GM12891 (cell line): ENCODE measurements at regions not wholly inside any gene's neighbourhood (a gene's known extent, or its start where the extent isn't known, plus 50 kb on each side); places are given as distances from the start of the nearest gene placed in this dataset.
A peak's percentile ranks its signal among the peaks of the same experiment; 100 is the strongest.

ENCODE experiments used
- DNase-seq: peaks from one replicate; pipeline ENCODE4 v3.0.0; 2011; ENCODE audit warnings: low spot score; ENCODE audit not compliant: insufficient read length
- FAIRE-seq: peaks from 2 replicates; lab custom pipeline; 2011; peaks lifted over from hg19 to GRCh38; lab: Jason Lieb, UNC
- PAX5 ChIP-seq: IDR thresholded peaks from 2 replicates; pipeline ENCODE4 v1.6.1; 2011; ENCODE audit warnings: low read length, moderate library complexity, mild to moderate bottlenecking; ENCODE audit not compliant: insufficient read depth, severe bottlenecking
- POLR2A ChIP-seq: IDR thresholded peaks from 2 replicates; pipeline ENCODE4 v1.6.1; 2011; ENCODE audit warnings: low read depth, low read length, control low read depth
- POLR2AphosphoS5 ChIP-seq: IDR thresholded peaks from 2 replicates; pipeline ENCODE4 v1.6.1; 2011; ENCODE audit warnings: low read depth, low read length, control low read depth
- POU2F2 ChIP-seq: IDR thresholded peaks from 2 replicates; pipeline ENCODE4 v1.6.1; 2011; ENCODE audit warnings: low read depth, mild to moderate bottlenecking, control low read depth, low read length, moderate library complexity
- SPI1 ChIP-seq: IDR thresholded peaks from 2 replicates; pipeline ENCODE4 v1.6.1; 2011; ENCODE audit warnings: low read depth, low read length, control low read depth
- TAF1 ChIP-seq: IDR thresholded peaks from 2 replicates; pipeline ENCODE4 v1.6.1; 2011; ENCODE audit warnings: low read depth, low read length, control low read depth

- FAIRE-seq (no peak), DNase-seq (no peak)
- TF ChIP-seq PAX5 (no peak), TAF1 (no peak), SPI1 (0 out of 2 replicates have a peak, but pooled peaks have one; percentile 11)
Observed at GRCh38 chr10:118458957-118459641, 117.0 kb upstream of the FAM204A start.

DNA sequence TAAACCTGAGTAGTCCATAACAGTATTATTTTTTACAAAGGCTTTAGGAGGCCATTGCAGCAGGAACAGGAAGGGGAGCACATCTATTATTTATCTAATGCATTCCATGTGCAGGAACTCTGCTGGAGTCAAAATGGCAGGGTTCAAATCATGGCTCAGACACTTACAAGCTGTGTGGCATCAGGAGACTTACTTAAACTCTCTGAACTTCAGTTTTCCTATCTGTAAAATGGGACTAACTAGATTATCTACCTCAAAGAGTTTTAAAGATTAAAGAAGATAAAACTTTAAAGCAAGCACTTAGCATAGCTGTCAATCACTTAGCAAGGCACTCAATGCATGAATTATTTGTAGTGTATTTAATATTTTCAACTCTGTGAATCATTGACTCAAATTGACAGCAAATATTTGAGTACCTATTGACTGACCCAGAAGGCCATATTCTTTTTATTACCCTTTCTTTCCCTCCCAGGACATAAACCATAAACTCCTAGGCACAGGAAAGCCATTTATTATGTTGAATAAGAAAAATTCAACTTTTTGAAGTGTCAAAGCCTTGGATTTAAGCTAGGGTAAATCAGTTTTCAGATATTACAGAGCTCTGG, 115.8 kb upstream of the FAM204A start:
- no peak for FAIRE-seq
- no peak for TF ChIP-seq PAX5
- TF ChIP-seq POU2F2 = no peak
- TF ChIP-seq POLR2AphosphoS5 = no peak
- TF ChIP-seq SPI1 = no peak
- no peak for TF ChIP-seq POLR2A
- TF ChIP-seq TAF1 = no peak
- DNase-seq = no peak

GRCh38 chr10:118455181-118455695, 113.1 kb upstream of the FAM204A start:
- no peak for TF ChIP-seq TAF1
- FAIRE-seq (no peak), DNase-seq (no peak)

GRCh38 chr10:118454211-118454610, 112.1 kb upstream of the FAM204A start:
- no peak for TF ChIP-seq SPI1
- TF ChIP-seq POLR2AphosphoS5 = no peak
- no peak for TF ChIP-seq TAF1
- no peak for TF ChIP-seq POU2F2
- no peak for TF ChIP-seq PAX5
- no peak for TF ChIP-seq POLR2A
- DNase-seq = no peak
- FAIRE-seq = no peak

DNA sequence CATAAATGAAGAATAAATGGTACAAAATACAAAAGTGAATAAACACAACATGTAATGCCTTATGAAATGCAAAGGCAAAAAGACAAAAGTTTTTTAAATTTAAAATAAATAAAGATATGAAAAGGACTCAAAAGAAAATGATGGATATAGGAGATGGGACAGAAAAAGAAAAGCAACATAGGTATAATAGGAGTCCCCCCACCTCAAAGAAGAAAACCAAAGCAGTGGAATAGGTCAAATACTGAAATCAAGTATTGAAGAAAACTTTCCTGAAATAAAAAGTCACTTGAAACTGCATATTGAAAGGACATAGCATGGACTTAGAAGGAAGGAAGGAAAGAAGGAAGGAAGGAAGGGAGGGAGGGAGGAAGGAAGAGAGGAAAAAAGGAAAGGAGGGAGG, 110.0 kb upstream of the FAM204A start:
- FAIRE-seq = no peak

GRCh38 chr10:118449521-118449920, 107.4 kb upstream of the FAM204A start:
- DNase-seq (no peak), FAIRE-seq (no peak)
- no peak for TF ChIP-seq TAF1

More for the DNA sequence above, 110.0 kb upstream of the FAM204A start:
- no peak for DNase-seq
- TF ChIP-seq POU2F2 (no peak), POLR2A (no peak), PAX5 (no peak), SPI1 (no peak)

DNA sequence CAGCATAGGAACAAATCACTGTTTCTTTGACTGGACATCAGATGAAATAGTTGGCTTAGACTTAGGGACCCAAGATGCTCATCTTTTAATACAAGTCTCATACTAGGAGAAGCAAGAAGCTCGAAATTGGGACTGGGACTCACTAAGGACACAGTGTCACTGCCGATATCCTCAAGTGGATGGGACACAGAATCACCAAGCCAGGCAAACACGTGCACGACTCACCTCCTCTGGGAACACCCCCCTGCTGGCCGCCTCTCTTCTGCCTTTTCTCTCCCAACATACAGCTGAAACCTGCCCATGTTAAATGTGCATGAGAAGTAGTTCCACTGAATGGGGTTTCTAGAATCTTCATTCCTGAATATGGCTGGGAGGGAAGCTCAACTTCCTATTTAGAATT, 106.6 kb upstream of the FAM204A start:
- no peak for DNase-seq
- FAIRE-seq = no peak
- no peak for TF ChIP-seq TAF1
- TF ChIP-seq POLR2AphosphoS5 = no peak
- no peak for TF ChIP-seq SPI1
- TF ChIP-seq POLR2A = no peak
- TF ChIP-seq POU2F2 = no peak
- no peak for TF ChIP-seq PAX5

- DNase-seq (no peak), FAIRE-seq (no peak)
- TF ChIP-seq TAF1 = no peak
- TF ChIP-seq POLR2AphosphoS5 = no peak
- no peak for TF ChIP-seq SPI1
Observed at GRCh38 chr10:118447478-118448270, 105.5 kb upstream of the FAM204A start.

GRCh38 chr10:118445535-118445934, 103.4 kb upstream of the FAM204A start:
- FAIRE-seq (no peak), DNase-seq (no peak)
- TF ChIP-seq POU2F2 = no peak
- TF ChIP-seq POLR2AphosphoS5 = no peak
- no peak for TF ChIP-seq PAX5
- TF ChIP-seq POLR2A = no peak

DNA sequence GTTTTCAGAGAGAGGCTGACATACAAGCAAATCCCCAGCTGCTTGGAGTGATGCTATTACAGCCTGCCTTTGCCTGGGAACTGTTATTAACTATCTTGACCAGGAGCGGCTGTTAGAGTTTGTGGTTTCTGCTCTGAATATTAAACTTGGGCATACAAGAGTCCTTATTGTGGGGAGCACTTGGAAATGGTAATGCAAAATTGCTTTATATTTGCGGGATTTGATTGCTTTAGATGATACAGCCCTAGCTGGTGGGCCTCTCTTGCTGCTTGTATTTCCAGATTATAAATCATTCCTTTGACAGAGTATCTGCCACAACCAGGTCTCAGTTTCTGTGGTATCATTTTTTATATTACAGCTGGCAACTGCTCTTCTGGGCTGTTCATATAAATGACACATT, 101.9 kb upstream of the FAM204A start:
- FAIRE-seq = no peak
- no peak for DNase-seq
- TF ChIP-seq TAF1 (no peak), SPI1 (no peak), POLR2A (no peak), POLR2AphosphoS5 (no peak), PAX5 (no peak), POU2F2 (no peak)
